Prostate gland (tissue), 2 donors: ENCODE measurements at regions not wholly inside any gene's neighbourhood (a gene's known extent, or its start where the extent isn't known, plus 50 kb on each side); places are given as distances from the start of the nearest gene placed in this dataset.

Experiments
- POLR2A ChIP-seq: fragments of 450-650 bp; IDR thresholded peaks from one replicate; pipeline ENCODE4 v1.6.1; 2016; ENCODE audit warnings: antibody characterized with exemption, mild to moderate bottlenecking
- POLR2AphosphoS5 ChIP-seq: sonication (generic); formaldehyde crosslinking; IDR thresholded peaks from one replicate; pipeline ENCODE4 v1.6.1; 2017; ENCODE audit warnings: antibody characterized with exemption
- TF ChIP-seq, protein P1 (sequence below), 4 experiments: fragments of 200-600 bp in 2 of 4; fragments of 450-650 bp in 2 of 4; sonication (generic) in 2 of 4; IDR thresholded peaks; 1 replicate in 3 of 4; 2 replicates in 1 of 4; pipeline ENCODE4 v1.5.1; 2016 to 2019; ENCODE audit warnings: antibody characterized with exemption in 4 of 4, mild to moderate bottlenecking in 2 of 4, moderate library complexity in 2 of 4

DNA sequence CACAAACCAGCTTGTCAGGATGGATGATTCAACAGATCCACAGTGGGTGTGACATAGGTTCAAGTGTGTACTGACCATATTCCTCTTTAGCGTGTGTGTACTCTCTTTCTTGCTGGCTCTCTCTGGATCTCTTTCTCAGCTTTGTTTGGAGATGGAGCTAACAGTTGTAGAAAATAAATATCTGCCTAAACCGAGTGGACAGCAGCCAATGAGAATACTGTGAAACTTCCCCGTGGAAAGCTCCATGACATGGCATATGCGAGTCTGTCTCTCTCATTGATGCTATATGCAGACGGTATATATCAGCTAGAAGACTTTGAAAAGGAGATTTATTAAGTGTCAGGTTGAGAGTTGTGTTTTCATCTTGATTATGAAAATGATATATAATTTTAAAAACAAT lies 406.5 kb upstream of the SUCLG2 start:
- TF ChIP-seq POLR2A, result no peak
- TF ChIP-seq, protein P1, sequence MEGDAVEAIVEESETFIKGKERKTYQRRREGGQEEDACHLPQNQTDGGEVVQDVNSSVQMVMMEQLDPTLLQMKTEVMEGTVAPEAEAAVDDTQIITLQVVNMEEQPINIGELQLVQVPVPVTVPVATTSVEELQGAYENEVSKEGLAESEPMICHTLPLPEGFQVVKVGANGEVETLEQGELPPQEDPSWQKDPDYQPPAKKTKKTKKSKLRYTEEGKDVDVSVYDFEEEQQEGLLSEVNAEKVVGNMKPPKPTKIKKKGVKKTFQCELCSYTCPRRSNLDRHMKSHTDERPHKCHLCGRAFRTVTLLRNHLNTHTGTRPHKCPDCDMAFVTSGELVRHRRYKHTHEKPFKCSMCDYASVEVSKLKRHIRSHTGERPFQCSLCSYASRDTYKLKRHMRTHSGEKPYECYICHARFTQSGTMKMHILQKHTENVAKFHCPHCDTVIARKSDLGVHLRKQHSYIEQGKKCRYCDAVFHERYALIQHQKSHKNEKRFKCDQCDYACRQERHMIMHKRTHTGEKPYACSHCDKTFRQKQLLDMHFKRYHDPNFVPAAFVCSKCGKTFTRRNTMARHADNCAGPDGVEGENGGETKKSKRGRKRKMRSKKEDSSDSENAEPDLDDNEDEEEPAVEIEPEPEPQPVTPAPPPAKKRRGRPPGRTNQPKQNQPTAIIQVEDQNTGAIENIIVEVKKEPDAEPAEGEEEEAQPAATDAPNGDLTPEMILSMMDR (IDR thresholded peaks at IDR 0.05), result no peak
- no peak for TF ChIP-seq POLR2AphosphoS5
